CD1c-positive myeloid dendritic cell (primary cell): ENCODE measurements at regions not wholly inside any gene's neighbourhood (a gene's known extent, or its start where the extent isn't known, plus 50 kb on each side); places are given as distances from the start of the nearest gene placed in this dataset.

Experiments used
- DNase-seq: peaks from one replicate; pipeline ENCODE4 v3.0.0-alpha.2; 2016; ENCODE audit errors: extremely low spot score

- no peak for DNase-seq
Measured at GRCh38 chr14:98014851-98015615, 1217.9 kb downstream of the VRK1 start.

GRCh38 chr14:98015921-98016320, 1218.7 kb downstream of the VRK1 start:
- no peak for DNase-seq

- DNase-seq = no peak
Measured at GRCh38 chr14:98018628-98019027, 1221.4 kb downstream of the VRK1 start.

GRCh38 chr14:98022541-98023520, 1225.6 kb downstream of the VRK1 start:
- no peak for DNase-seq

GRCh38 chr14:98028162-98028561, 1231.0 kb downstream of the VRK1 start:
- no peak for DNase-seq

- no peak for DNase-seq
Measured at GRCh38 chr14:98035396-98035795, 1236.6 kb downstream of the BCL11B start.

GRCh38 chr14:98037831-98038230, 1234.2 kb downstream of the BCL11B start:
- no peak for DNase-seq

GRCh38 chr14:98056946-98057345, 1215.1 kb downstream of the BCL11B start:
- no peak for DNase-seq

GRCh38 chr14:98059106-98059505, 1212.9 kb downstream of the BCL11B start:
- no peak for DNase-seq

- no peak for DNase-seq
Measured at GRCh38 chr14:98062083-98062482, 1209.9 kb downstream of the BCL11B start.

GRCh38 chr14:98069712-98070171, 1202.3 kb downstream of the BCL11B start:
- DNase-seq = no peak

GRCh38 chr14:98070536-98070935, 1201.5 kb downstream of the BCL11B start:
- DNase-seq = no peak

GRCh38 chr14:98074111-98074510, 1197.9 kb downstream of the BCL11B start:
- DNase-seq = no peak

- no peak for DNase-seq
Measured at GRCh38 chr14:98077176-98077575, 1194.8 kb downstream of the BCL11B start.

- DNase-seq = no peak
Measured at GRCh38 chr14:98082833-98083232, 1189.2 kb downstream of the BCL11B start.

- DNase-seq = no peak
Measured at GRCh38 chr14:98085751-98086150, 1186.2 kb downstream of the BCL11B start.

GRCh38 chr14:98093111-98093510, 1178.9 kb downstream of the BCL11B start:
- DNase-seq = no peak

GRCh38 chr14:98099527-98099926, 1172.5 kb downstream of the BCL11B start:
- DNase-seq = no peak

GRCh38 chr14:98101323-98101722, 1170.7 kb downstream of the BCL11B start:
- no peak for DNase-seq

- DNase-seq = peak; percentile 2
Measured at GRCh38 chr14:98103705-98104104, 1168.3 kb downstream of the BCL11B start.

- no peak for DNase-seq
Measured at GRCh38 chr14:98109326-98109725, 1162.7 kb downstream of the BCL11B start.

GRCh38 chr14:98112194-98112780, 1159.7 kb downstream of the BCL11B start:
- DNase-seq = no peak
